C4-2B (cell line): ENCODE measurements at regions not wholly inside any gene's neighbourhood (a gene's known extent, or its start where the extent isn't known, plus 50 kb on each side); places are given as distances from the start of the nearest gene placed in this dataset.

Source experiments
- CTCF ChIP-seq: fragments of 450-650 bp; conservative IDR thresholded peaks from 2 replicates; pipeline ENCODE4 v1.5.1; 2017; ENCODE audit warnings: mild to moderate bottlenecking
- ZFX ChIP-seq: fragments of 450-650 bp; IDR thresholded peaks from 2 replicates; pipeline ENCODE4 v1.6.1; 2017

- TF ChIP-seq CTCF (no peak), ZFX (no peak)
Observed at GRCh38 chr22:22815397-22816170, 72.0 kb upstream of the IGLL5 start.
